ENCODE measurements at regions not wholly inside any gene's neighbourhood (a gene's known extent, or its start where the extent isn't known, plus 50 kb on each side); places are given as distances from the start of the nearest gene placed in this dataset.

- no peak for TF ChIP-seq BACH2 (CRISPR knock-in tag; IDR thresholded peaks at IDR 0.05; ENCODE audit: borderline replicate concordance)
- TF ChIP-seq TSHZ2 (CRISPR knock-in tag; IDR thresholded peaks at IDR 0.05) = no peak
- TF ChIP-seq ARNTL (CRISPR knock-in tag; IDR thresholded peaks at IDR 0.05; ENCODE audit: borderline replicate concordance, low read depth) = no peak
- no peak for TF ChIP-seq PPARA (CRISPR knock-in tag; IDR thresholded peaks at IDR 0.05; ENCODE audit: borderline replicate concordance)
- no peak for TF ChIP-seq RARB (CRISPR knock-in tag; IDR thresholded peaks at IDR 0.05)
- TF ChIP-seq ZNF70 (CRISPR knock-in tag; IDR thresholded peaks at IDR 0.05) = no peak
- no peak for TF ChIP-seq ZFP30 (CRISPR knock-in tag; IDR thresholded peaks at IDR 0.05)
- no peak for TF ChIP-seq ZFP3 (CRISPR knock-in tag; IDR thresholded peaks at IDR 0.05)
- no peak for TF ChIP-seq PATZ1 (CRISPR knock-in tag; IDR thresholded peaks at IDR 0.05; ENCODE audit: borderline replicate concordance)
- TF ChIP-seq TOX (CRISPR knock-in tag; IDR thresholded peaks at IDR 0.05; ENCODE audit: borderline replicate concordance) = no peak
- no peak for TF ChIP-seq POU6F1 (CRISPR knock-in tag; IDR thresholded peaks at IDR 0.05; ENCODE audit: borderline replicate concordance, low read depth)
- TF ChIP-seq CSRNP3 (CRISPR knock-in tag; IDR thresholded peaks at IDR 0.05) = no peak
- TF ChIP-seq TCF4 (CRISPR knock-in tag; IDR thresholded peaks at IDR 0.05; ENCODE audit: borderline replicate concordance) = no peak
Measured at GRCh38 chr6:129778793-129779192, 68.8 kb upstream of the ARHGAP18 start.
